GM18909 (cell line): ENCODE measurements at regions not wholly inside any gene's neighbourhood (a gene's known extent, or its start where the extent isn't known, plus 50 kb on each side); places are given as distances from the start of the nearest gene placed in this dataset.

Source experiments
- ATAC-seq: cut with Tn5 transposase; IDR thresholded peaks from one replicate; pipeline ENCODE4 v1.9.1; 2021; ENCODE audit warnings: mild to moderate bottlenecking; ENCODE audit not compliant: unreplicated experiment, poor library complexity

GRCh38 chr4:153075836-153076518 is 128.3 kb upstream of the TRIM2 start:
- no peak for ATAC-seq

DNA sequence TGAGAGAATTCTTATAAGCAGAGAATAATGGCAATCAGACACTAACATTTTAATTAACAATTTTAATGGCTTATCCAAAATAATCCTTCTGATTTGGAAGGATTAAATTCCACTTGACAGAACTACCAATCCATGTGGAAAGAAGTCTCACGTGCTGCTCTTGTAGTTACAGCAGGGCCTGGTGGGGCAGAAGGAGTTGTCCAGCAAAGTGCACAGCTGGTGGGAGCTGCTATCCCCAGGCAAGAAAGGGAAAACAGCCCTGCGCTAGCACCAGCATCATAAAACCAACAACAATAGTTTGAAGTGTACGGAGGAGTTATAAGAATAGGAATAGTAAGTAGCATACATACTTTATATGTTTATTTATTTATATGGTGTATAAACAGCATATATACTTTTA is 127.4 kb upstream of the TRIM2 start:
- ATAC-seq: no peak

- no peak for ATAC-seq
These were observed 124.3 kb upstream of the TRIM2 start for GRCh38 chr4:153079857-153080391.

- ATAC-seq: no peak
These were observed 123.2 kb upstream of the TRIM2 start for GRCh38 chr4:153081006-153081580.

GRCh38 chr4:153081693-153082092 is 122.5 kb upstream of the TRIM2 start:
- ATAC-seq: no peak

DNA sequence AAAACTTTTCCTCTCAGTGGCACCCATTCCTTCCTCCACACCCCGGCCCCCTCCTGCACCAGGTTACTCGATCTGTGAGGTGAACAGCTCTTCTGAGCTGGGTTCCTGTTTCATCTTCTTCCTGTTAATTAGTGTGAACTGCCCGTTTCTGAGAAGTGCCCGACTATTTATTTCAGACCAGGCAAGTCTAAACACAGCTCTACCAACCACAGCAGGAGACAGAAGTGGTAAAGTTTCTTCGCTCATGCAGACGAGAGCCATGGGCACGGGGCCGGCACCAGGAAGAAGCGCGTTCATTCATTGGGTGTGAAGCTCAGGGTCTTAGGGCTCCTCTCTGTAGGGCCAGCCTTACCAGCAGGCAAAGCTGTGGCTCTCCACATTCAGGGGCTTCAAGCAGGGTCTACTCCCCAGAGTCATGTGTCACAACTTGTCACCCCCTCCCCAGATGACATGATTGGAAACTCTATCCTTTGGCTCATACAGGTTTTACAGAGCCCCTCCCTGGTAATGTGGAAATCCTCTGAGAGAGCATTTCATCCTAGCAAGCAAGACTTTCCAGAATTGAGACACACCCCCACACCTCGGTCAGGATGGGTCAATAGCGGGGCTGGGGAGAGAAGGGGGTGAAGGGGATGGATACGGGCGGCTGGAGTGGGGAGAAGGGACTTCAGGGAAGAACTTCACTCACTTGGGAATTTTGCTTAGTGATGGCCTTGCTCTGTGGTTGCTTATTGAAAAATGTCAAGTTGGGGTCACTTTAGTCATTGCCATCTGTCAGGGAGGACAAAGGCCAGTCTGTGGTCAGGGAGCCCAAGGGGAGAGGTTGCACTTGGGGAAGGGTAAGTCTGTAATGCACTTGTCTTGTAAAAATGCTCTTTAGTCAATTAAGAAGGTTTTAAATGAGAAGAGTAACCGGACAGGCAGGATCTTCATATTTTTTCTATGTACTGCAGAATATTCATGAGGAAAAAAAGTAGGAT is 121.6 kb upstream of the TRIM2 start:
- ATAC-seq: no peak

GRCh38 chr4:153083447-153083947 is 120.7 kb upstream of the TRIM2 start:
- ATAC-seq: peak; percentile 69

- no peak for ATAC-seq
These were observed 119.8 kb upstream of the TRIM2 start for GRCh38 chr4:153084224-153084979.

DNA sequence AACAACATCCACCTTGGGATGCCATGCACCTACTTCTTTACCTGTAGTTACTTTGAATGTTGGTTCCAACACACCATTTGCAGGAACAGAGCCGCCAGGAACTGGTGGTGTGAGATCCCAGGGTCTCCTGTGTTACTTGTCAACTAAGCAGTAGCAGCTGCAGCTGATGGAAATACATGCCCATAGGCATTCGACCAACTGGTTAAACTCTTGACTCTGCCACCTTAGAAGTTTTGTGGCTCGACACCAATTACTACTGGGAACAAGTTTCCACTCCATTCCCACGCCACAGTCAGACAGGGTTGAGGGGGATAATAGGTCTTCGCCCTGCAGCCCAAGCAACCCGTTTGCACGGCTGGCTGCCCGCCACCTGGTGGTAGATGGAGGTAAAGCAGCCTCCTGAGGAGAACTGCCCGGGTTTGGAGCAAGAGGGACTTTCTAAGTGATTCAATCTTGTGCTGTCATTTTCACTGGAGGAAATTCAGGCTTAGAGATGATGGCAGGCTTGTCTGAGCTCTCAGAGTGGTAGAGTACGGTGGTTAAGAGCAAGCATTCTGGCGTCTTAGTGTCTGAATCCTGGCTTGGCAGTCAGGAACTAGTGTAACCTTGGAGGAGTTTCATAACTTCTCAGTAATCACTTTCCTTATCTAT is 119.1 kb upstream of the TRIM2 start:
- peak; percentile 65 for ATAC-seq

- no peak for ATAC-seq
These were observed 116.5 kb upstream of the TRIM2 start for GRCh38 chr4:153087671-153088194.

DNA sequence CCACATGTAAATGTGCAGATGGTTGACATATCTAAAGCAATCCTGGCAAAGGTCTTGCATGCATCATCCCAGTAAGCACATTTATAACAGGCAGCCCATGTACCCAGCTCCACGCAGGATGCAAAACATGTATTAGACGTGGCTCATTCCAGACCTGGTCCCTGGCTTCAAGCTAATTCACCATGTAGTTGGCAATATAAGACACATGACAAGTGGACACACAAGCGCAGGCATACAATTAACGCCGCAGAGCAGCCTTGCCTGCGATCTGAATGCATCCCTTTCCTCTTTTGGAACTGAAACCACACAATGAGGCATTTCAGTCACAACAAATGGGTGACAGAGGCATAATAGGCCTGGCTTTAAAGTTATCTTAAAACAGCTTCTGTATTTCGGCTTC is 114.5 kb upstream of the TRIM2 start:
- no peak for ATAC-seq

DNA sequence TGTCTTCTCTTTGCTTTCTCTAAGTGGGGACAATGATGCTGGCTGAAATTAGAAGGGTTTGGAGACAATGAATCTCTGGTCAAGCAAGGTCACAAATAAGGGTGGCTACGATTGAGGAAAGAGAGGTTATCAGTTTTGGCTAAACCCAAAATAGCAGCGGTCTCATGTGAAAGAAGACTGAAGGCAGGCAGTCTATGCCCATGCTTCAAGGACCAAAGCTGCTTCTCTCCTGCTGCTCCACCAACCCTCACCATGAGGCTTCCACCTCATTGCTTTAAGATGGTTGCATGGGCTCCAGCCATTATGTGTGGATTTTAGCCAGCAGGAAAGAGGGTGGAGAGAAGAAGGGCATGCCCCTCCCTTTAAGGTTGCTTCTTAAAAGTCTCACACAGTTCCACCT is 114.1 kb upstream of the TRIM2 start:
- ATAC-seq: no peak

DNA sequence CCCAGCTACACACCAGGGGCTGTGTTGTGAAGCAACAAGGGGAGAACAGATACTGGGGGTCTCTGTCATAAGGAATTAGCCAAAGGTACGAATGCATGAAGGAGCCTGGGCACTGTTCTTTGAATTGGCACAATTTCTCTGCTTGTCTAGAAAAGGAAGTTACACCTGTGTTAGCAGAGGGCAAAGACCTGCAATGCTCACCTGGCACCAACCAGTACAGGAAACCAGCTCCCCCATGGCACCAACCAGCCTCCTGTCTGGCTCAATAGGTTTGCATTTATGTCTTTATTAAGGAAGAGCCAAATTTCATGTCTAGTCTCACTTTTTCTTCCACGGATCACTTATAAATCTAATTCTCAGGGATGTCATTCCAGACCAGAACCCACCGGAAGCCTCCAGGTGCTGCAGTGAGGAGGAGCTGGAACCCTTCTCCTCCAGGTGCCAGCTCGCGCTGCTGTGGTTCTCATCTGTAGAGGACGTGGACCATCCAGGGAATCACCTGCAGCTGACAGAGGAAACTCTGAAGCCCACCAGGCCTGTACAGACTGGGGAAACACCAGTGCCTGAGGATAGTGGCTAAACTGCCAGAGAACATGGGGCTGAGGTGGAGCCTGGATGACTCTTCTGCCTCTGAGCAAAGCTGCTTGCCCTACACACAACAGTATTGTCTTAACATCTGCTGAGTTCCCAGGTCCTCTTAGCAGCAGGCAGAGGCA is 113.4 kb upstream of the TRIM2 start:
- ATAC-seq: no peak

DNA sequence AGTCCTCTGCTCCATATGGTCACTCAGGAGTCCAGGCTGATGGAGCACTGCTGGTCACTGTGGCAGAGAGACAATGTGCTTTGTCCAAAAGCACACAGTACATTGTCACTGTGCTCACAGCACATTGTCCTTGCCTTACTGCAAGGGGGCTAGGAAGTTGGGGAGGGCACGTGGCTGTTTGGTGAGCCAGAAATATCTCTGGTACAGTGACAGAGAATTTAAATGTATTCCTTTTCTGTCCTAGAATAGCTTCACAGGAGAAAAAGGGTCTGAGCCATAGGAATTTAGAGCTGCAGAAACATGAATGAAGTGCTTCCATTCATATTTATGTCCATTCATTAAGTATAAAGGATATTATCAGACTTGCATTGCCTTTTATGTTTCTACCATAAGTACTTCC is 110.8 kb upstream of the TRIM2 start:
- ATAC-seq: no peak

GRCh38 chr4:153093802-153094201 is 110.4 kb upstream of the TRIM2 start:
- ATAC-seq: no peak

GRCh38 chr4:153094435-153094834 is 109.8 kb upstream of the TRIM2 start:
- ATAC-seq: no peak

GRCh38 chr4:153095448-153096204 is 108.6 kb upstream of the TRIM2 start:
- no peak for ATAC-seq

DNA sequence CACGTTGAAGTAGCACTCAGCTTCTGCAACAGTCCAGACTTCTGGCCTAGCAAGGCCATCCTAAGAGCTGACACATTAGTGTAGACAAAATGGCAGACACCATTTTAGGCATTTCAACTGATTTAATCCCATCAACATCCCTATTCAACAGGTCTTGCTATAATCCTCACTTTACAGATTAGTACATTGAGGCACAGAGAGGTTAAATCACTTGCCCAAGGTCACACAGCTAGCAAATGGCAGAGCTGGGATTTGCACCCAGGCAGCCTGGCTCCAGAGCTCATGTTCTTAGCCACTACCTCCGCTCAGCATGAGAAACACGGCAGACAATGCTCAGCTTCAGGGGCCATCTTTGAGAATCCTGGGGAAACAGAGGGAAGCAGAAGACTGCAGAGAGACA is 107.9 kb upstream of the TRIM2 start:
- ATAC-seq: no peak
